ENCODE measurements at regions not wholly inside any gene's neighbourhood (a gene's known extent, or its start where the extent isn't known, plus 50 kb on each side); places are given as distances from the start of the nearest gene placed in this dataset.

DNA sequence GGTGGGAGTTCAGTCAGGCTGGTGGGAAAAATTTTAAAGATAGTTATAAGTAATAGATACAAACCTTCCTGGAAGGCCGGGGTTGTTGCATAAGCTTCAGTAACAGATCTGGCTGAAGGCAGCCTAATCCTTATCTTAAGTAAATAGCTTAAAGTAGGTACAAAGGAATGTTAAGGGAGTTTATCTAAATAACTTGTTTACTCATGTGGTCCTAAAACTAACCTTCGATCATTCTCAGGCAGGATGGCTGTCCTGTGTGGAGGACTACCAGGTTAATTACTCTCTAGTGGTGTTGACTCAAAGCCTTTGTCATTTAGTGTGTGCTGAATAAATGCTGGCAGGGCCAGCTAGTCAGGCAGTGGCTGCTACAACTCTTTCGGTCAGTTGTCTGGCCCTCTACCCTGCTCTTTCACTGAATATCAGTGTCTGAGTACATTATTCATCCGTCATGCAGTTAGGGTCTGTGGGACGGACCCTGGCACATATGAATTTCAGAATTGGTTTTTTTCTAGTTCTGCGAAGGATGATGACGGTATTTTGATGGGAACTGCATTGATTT, 131.6 kb upstream of the TAB2 start:
- no peak for TF ChIP-seq POLR2A (IDR thresholded peaks at IDR 0.05)
- TF ChIP-seq, protein P1, sequence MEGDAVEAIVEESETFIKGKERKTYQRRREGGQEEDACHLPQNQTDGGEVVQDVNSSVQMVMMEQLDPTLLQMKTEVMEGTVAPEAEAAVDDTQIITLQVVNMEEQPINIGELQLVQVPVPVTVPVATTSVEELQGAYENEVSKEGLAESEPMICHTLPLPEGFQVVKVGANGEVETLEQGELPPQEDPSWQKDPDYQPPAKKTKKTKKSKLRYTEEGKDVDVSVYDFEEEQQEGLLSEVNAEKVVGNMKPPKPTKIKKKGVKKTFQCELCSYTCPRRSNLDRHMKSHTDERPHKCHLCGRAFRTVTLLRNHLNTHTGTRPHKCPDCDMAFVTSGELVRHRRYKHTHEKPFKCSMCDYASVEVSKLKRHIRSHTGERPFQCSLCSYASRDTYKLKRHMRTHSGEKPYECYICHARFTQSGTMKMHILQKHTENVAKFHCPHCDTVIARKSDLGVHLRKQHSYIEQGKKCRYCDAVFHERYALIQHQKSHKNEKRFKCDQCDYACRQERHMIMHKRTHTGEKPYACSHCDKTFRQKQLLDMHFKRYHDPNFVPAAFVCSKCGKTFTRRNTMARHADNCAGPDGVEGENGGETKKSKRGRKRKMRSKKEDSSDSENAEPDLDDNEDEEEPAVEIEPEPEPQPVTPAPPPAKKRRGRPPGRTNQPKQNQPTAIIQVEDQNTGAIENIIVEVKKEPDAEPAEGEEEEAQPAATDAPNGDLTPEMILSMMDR (IDR thresholded peaks at IDR 0.05) = no peak

Measured in thyroid gland (tissue), 4 donors.